SK-N-SH treated with all-trans-retinoic acid at 6 μM for 48 hours (cell line): ENCODE measurements at regions not wholly inside any gene's neighbourhood (a gene's known extent, or its start where the extent isn't known, plus 50 kb on each side); places are given as distances from the start of the nearest gene placed in this dataset.

ENCODE experiments used
- ATAC-seq: fragments of 200-7000 bp; cut with Tn5 transposase; 3 replicates; pipeline ENCODE4 v1.9.1; 2020; ENCODE audit warnings: mild to moderate bottlenecking, moderate library complexity
- ARNTL ChIP-seq: fragments of 450-650 bp; formaldehyde crosslinking; IDR thresholded peaks from 2 replicates; pipeline ENCODE4 v1.5.0; 2020; ENCODE audit warnings: low read depth, mild to moderate bottlenecking, moderate library complexity, borderline replicate concordance
- CREB5 ChIP-seq: fragments of 250-450 bp; sonication (Bioruptor Pico); IDR thresholded peaks from 2 replicates; pipeline ENCODE4 v1.5.1; 2020; ENCODE audit warnings: low read depth, mild to moderate bottlenecking, moderate library complexity
- CSDC2 ChIP-seq: fragments of 250-450 bp; sonication (Bioruptor Pico); IDR thresholded peaks from 2 replicates; pipeline ENCODE4 v1.5.0; 2020; ENCODE audit warnings: mild to moderate bottlenecking, moderate library complexity
- CSRNP3 ChIP-seq: fragments of 250-450 bp; sonication (Bioruptor Pico); IDR thresholded peaks from 2 replicates; pipeline ENCODE4 v1.5.1; 2021; ENCODE audit warnings: mild to moderate bottlenecking, moderate library complexity
- ESRRG ChIP-seq: fragments of 250-450 bp; sonication (Bioruptor Pico); IDR thresholded peaks from 2 replicates; pipeline ENCODE4 v1.6.1; 2021; ENCODE audit warnings: mild to moderate bottlenecking
- GLIS3 ChIP-seq: fragments of 250-450 bp; sonication (Bioruptor Pico); IDR thresholded peaks from 2 replicates; pipeline ENCODE4 v1.5.0; 2020; ENCODE audit warnings: mild to moderate bottlenecking, moderate library complexity
- ISL1 ChIP-seq: fragments of 250-450 bp; sonication (Bioruptor Pico); IDR thresholded peaks from 2 replicates; pipeline ENCODE4 v2.1.2; 2022; ENCODE audit warnings: mild to moderate bottlenecking, moderate library complexity
- OSR1 ChIP-seq: fragments of 250-450 bp; sonication (Bioruptor Pico); IDR thresholded peaks from 2 replicates; pipeline ENCODE4 v1.8.0; 2022; ENCODE audit warnings: moderate library complexity, mild to moderate bottlenecking, inconsistent platforms
- PATZ1 ChIP-seq: fragments of 250-450 bp; sonication (Bioruptor Pico); IDR thresholded peaks from 2 replicates; pipeline ENCODE4 v1.8.0; 2020; ENCODE audit warnings: mild to moderate bottlenecking, moderate library complexity, borderline replicate concordance
- POU6F1 ChIP-seq: fragments of 250-450 bp; sonication (Bioruptor Pico); IDR thresholded peaks from 2 replicates; pipeline ENCODE4 v1.8.0; 2021; ENCODE audit warnings: low read depth, mild to moderate bottlenecking, moderate library complexity, borderline replicate concordance
- PPARA ChIP-seq: fragments of 250-450 bp; sonication (Bioruptor Pico); IDR thresholded peaks from 2 replicates; pipeline ENCODE4 v1.5.0; 2020; ENCODE audit warnings: mild to moderate bottlenecking, borderline replicate concordance
- RARB ChIP-seq: fragments of 250-450 bp; sonication (Bioruptor Pico); IDR thresholded peaks from 2 replicates; pipeline ENCODE4 v1.8.0; 2021; ENCODE audit warnings: mild to moderate bottlenecking, moderate library complexity
- SNAI2 ChIP-seq: fragments of 250-450 bp; sonication (Bioruptor Pico); IDR thresholded peaks from 2 replicates; pipeline ENCODE4 v1.5.0; 2020; ENCODE audit warnings: mild to moderate bottlenecking, moderate library complexity
- TCF4 ChIP-seq: fragments of 250-450 bp; sonication (Bioruptor Pico); IDR thresholded peaks from 2 replicates; pipeline ENCODE4 v1.8.0; 2021; ENCODE audit warnings: mild to moderate bottlenecking, moderate library complexity, borderline replicate concordance
- TOX ChIP-seq: fragments of 250-450 bp; sonication (Bioruptor Pico); IDR thresholded peaks from 2 replicates; pipeline ENCODE4 v1.8.0; 2021; ENCODE audit warnings: mild to moderate bottlenecking, moderate library complexity, borderline replicate concordance
- TSHZ2 ChIP-seq: fragments of 250-450 bp; sonication (Bioruptor Pico); IDR thresholded peaks from 2 replicates; pipeline ENCODE4 v1.5.0; 2020; ENCODE audit warnings: mild to moderate bottlenecking, moderate library complexity
- ZC3H10 ChIP-seq: fragments of 250-450 bp; sonication (Bioruptor Pico); IDR thresholded peaks from 2 replicates; pipeline ENCODE4 v1.5.1; 2021; ENCODE audit warnings: mild to moderate bottlenecking, moderate library complexity
- ZFP3 ChIP-seq: fragments of 250-450 bp; sonication (Bioruptor Pico); IDR thresholded peaks from 2 replicates; pipeline ENCODE4 v1.5.0; 2020; ENCODE audit warnings: mild to moderate bottlenecking, moderate library complexity
- ZFP30 ChIP-seq: fragments of 450-650 bp; formaldehyde crosslinking; IDR thresholded peaks from 2 replicates; pipeline ENCODE4 v1.5.0; 2022; ENCODE audit warnings: mild to moderate bottlenecking, moderate library complexity
- ZNF565 ChIP-seq: fragments of 450-650 bp; formaldehyde crosslinking; conservative IDR thresholded peaks from 2 replicates; pipeline ENCODE4 v1.5.0; 2020; ENCODE audit warnings: low read depth, mild to moderate bottlenecking, moderate library complexity
- ZNF70 ChIP-seq: fragments of 450-650 bp; formaldehyde crosslinking; IDR thresholded peaks from 2 replicates; pipeline ENCODE4 v1.5.0; 2020; ENCODE audit warnings: mild to moderate bottlenecking, moderate library complexity
- ZNF8 ChIP-seq: fragments of 450-650 bp; formaldehyde crosslinking; IDR thresholded peaks from 2 replicates; pipeline ENCODE4 v1.5.0; 2020; ENCODE audit warnings: mild to moderate bottlenecking, moderate library complexity

- TF ChIP-seq CREB5 (CRISPR knock-in tag): no peak
- TF ChIP-seq RARB (CRISPR knock-in tag): no peak
These were observed 1700.1 kb upstream of the SLC10A2 start (continued) for GRCh38 chr13:104766319-104766718.

- TF ChIP-seq ZFP3 (CRISPR knock-in tag) (no peak), ZNF565 (no peak), ZNF8 (CRISPR knock-in tag) (no peak), CSRNP3 (no peak), ESRRG (CRISPR knock-in tag) (no peak), ZFP30 (CRISPR knock-in tag) (no peak), ARNTL (CRISPR knock-in tag) (no peak)
- no peak for ATAC-seq
These were observed 1698.4 kb upstream of the SLC10A2 start for GRCh38 chr13:104764600-104764999.

GRCh38 chr13:104759069-104759468 is 1692.9 kb upstream of the SLC10A2 start:
- ATAC-seq: no peak
- TF ChIP-seq ZC3H10 (CRISPR knock-in tag): no peak
- TF ChIP-seq ESRRG (CRISPR knock-in tag): no peak
- no peak for TF ChIP-seq ZNF70 (CRISPR knock-in tag)
- no peak for TF ChIP-seq CSDC2 (CRISPR knock-in tag)
- TF ChIP-seq ZFP30 (CRISPR knock-in tag): no peak
- no peak for TF ChIP-seq TSHZ2 (CRISPR knock-in tag)
- no peak for TF ChIP-seq SNAI2 (CRISPR knock-in tag)
- TF ChIP-seq RARB (CRISPR knock-in tag): no peak
- TF ChIP-seq OSR1 (CRISPR knock-in tag): no peak
- no peak for TF ChIP-seq ISL1
- TF ChIP-seq PPARA (CRISPR knock-in tag): no peak

- no peak for ATAC-seq
- no peak for TF ChIP-seq POU6F1 (CRISPR knock-in tag)
- no peak for TF ChIP-seq PATZ1 (CRISPR knock-in tag)
- no peak for TF ChIP-seq CREB5 (CRISPR knock-in tag)
- no peak for TF ChIP-seq ESRRG (CRISPR knock-in tag)
- TF ChIP-seq GLIS3 (CRISPR knock-in tag): no peak
- TF ChIP-seq CSRNP3: no peak
- TF ChIP-seq ZFP30 (CRISPR knock-in tag): no peak
- no peak for TF ChIP-seq ZNF565
- no peak for TF ChIP-seq ZNF8 (CRISPR knock-in tag)
- no peak for TF ChIP-seq TSHZ2 (CRISPR knock-in tag)
- TF ChIP-seq ZNF70 (CRISPR knock-in tag): no peak
- no peak for TF ChIP-seq TOX
- no peak for TF ChIP-seq ZFP3 (CRISPR knock-in tag)
- no peak for TF ChIP-seq TCF4 (CRISPR knock-in tag)
These were observed 1691.5 kb upstream of the SLC10A2 start for GRCh38 chr13:104757712-104758111.
